ENCODE measurements at regions not wholly inside any gene's neighbourhood (a gene's known extent, or its start where the extent isn't known, plus 50 kb on each side); places are given as distances from the start of the nearest gene placed in this dataset.

GRCh38 chr4:10201381-10202223 lies 85.0 kb upstream of the WDR1 start:
- no peak for DNase-seq

- DNase-seq, result no peak
Observed at GRCh38 chr4:10200869-10201268, 84.3 kb upstream of the WDR1 start.

- DNase-seq, result no peak
Observed at GRCh38 chr4:10198365-10198764, 81.8 kb upstream of the WDR1 start.

GRCh38 chr4:10197952-10198351 lies 81.4 kb upstream of the WDR1 start:
- no peak for DNase-seq

- DNase-seq, result no peak
Observed at GRCh38 chr4:10196191-10196590, 79.6 kb upstream of the WDR1 start.

GRCh38 chr4:10192331-10192730 lies 75.7 kb upstream of the WDR1 start:
- no peak for DNase-seq

GRCh38 chr4:10188400-10189004 lies 71.9 kb upstream of the WDR1 start:
- DNase-seq, result no peak

- no peak for DNase-seq
Observed at GRCh38 chr4:10186228-10187214, 69.9 kb upstream of the WDR1 start.

- DNase-seq, result no peak
Observed at GRCh38 chr4:10185518-10186227, 69.1 kb upstream of the WDR1 start.

- no peak for DNase-seq
Observed at GRCh38 chr4:10184501-10184938, 67.9 kb upstream of the WDR1 start.

GRCh38 chr4:10184041-10184440 lies 67.4 kb upstream of the WDR1 start:
- no peak for DNase-seq

GRCh38 chr4:10183462-10183861 lies 66.9 kb upstream of the WDR1 start:
- no peak for DNase-seq

- DNase-seq, result no peak
Observed at GRCh38 chr4:10182446-10183424, 66.1 kb upstream of the WDR1 start.

GRCh38 chr4:10181745-10182445 lies 65.3 kb upstream of the WDR1 start:
- DNase-seq, result no peak

- DNase-seq, result peak; percentile 19
Observed at GRCh38 chr4:10180927-10181744, 64.5 kb upstream of the WDR1 start.

GRCh38 chr4:10180603-10180926 lies 64.0 kb upstream of the WDR1 start:
- no peak for DNase-seq

GRCh38 chr4:10179957-10180602 lies 63.5 kb upstream of the WDR1 start:
- no peak for DNase-seq

GRCh38 chr4:10178763-10179162 lies 62.2 kb upstream of the WDR1 start:
- no peak for DNase-seq

- no peak for DNase-seq
Observed at GRCh38 chr4:10175626-10176025, 59.0 kb upstream of the WDR1 start.
